SU-DHL-6 (cell line): ENCODE measurements at regions not wholly inside any gene's neighbourhood (a gene's known extent, or its start where the extent isn't known, plus 50 kb on each side); places are given as distances from the start of the nearest gene placed in this dataset.

Source experiments
- CTCF ChIP-seq: fragments of 200-600 bp; sonication (generic); IDR thresholded peaks from one replicate; pipeline ENCODE4 v1.5.1; 2017; ENCODE audit warnings: antibody characterized with exemption, mild to moderate bottlenecking, low read length, moderate library complexity; ENCODE audit not compliant: insufficient read depth, poor library complexity, severe bottlenecking
- EZH2phosphoT487 ChIP-seq: fragments of 200-600 bp; sonication (generic), shearing (Covaris generic); conservative IDR thresholded peaks from 2 replicates; pipeline ENCODE4 v1.6.1; 2018; ENCODE audit warnings: mild to moderate bottlenecking, antibody characterized with exemption, low read length, moderate library complexity, mixed read lengths

- no peak for TF ChIP-seq CTCF
- TF ChIP-seq EZH2phosphoT487: no peak
Measured at GRCh38 chr10:129041916-129042315, 425.1 kb upstream of the MGMT start.
